CD4-positive, alpha-beta T cell (primary cell): ENCODE measurements at regions not wholly inside any gene's neighbourhood (a gene's known extent, or its start where the extent isn't known, plus 50 kb on each side); places are given as distances from the start of the nearest gene placed in this dataset.

ENCODE experiments used
- ATAC-seq: fragments of 200-7000 bp; cut with Tn5 transposase; one replicate; pipeline ENCODE4 v1.10.0; 2022; ENCODE audit warnings: mild to moderate bottlenecking; ENCODE audit not compliant: poor library complexity
- CTCF ChIA-PET: fragments of 350-600 bp; sonication (Branson Sonifier 250); formaldehyde crosslinking; loops from one replicate; lab custom pipeline; 2021; ENCODE audit warnings: antibody characterized with exemption, inconsistent platforms; lab: Charles Lee
- POLR2A ChIA-PET: fragments of 350-600 bp; sonication (Branson Sonifier 250); formaldehyde crosslinking; loops from one replicate; lab custom pipeline; 2021; ENCODE audit warnings: antibody characterized with exemption, inconsistent platforms; lab: Charles Lee
- DNase-seq, 14 experiments: peaks; one replicate each; pipeline ENCODE4 v3.0.0-alpha.2; 2013 to 2020; ENCODE audit warnings: mixed read lengths in 2 of 14
- H3K27ac ChIP-seq, 2 donors: one replicate each; pipeline versions ENCODE4 v1.5.1 to v1.7.0; 2013; ENCODE audit warnings: low read length in 2 of 2, low read depth in 1 of 2, mild to moderate bottlenecking in 1 of 2
- H3K27me3 ChIP-seq, 2 experiments: 1 replicate in 1 of 2; 2 replicates in 1 of 2; pipeline versions ENCODE4 v1.6.1 to v1.7.0; 2013; ENCODE audit warnings: low read length in 2 of 2, control low read depth in 1 of 2, mild to moderate bottlenecking in 1 of 2, moderate library complexity in 1 of 2; ENCODE audit not compliant: insufficient read depth in 2 of 2, control insufficient read depth in 1 of 2
- H3K36me3 ChIP-seq: one replicate; pipeline ENCODE4 v1.6.1; 2013; ENCODE audit warnings: low read length, control low read depth; ENCODE audit not compliant: insufficient read depth
- H3K4me1 ChIP-seq: one replicate; pipeline ENCODE4 v1.6.1; 2013; ENCODE audit warnings: low read length, control low read depth; ENCODE audit not compliant: insufficient read depth
- H3K4me3 ChIP-seq: one replicate; pipeline ENCODE4 v1.5.1; 2013; ENCODE audit warnings: mild to moderate bottlenecking, low read length, moderate library complexity
- H3K9me3 ChIP-seq, 2 experiments: 1 replicate in 1 of 2; 2 replicates in 1 of 2; pipeline versions ENCODE4 v1.6.1 to v1.7.0; 2013; ENCODE audit warnings: low read length in 2 of 2, mild to moderate bottlenecking in 2 of 2, control low read depth in 1 of 2, moderate library complexity in 1 of 2; ENCODE audit not compliant: control insufficient read depth in 1 of 2, insufficient read depth in 1 of 2
- H3K27ac Mint-ChIP-seq: one replicate; pipeline ENCODE4 v1.8.0; 2020; ENCODE audit warnings: mixed read lengths
- H3K27me3 Mint-ChIP-seq: one replicate; pipeline ENCODE4 v1.8.0; 2021; ENCODE audit warnings: mixed read lengths
- H3K36me3 Mint-ChIP-seq: one replicate; pipeline ENCODE4 v1.8.0; 2021; ENCODE audit warnings: low read depth, mixed read lengths
- H3K4me1 Mint-ChIP-seq: one replicate; pipeline ENCODE4 v1.8.0; 2021; ENCODE audit warnings: low read depth, mixed read lengths
- H3K4me3 Mint-ChIP-seq: one replicate; pipeline ENCODE4 v1.8.0; 2020; ENCODE audit warnings: mild to moderate bottlenecking, mixed read lengths
- H3K9me3 Mint-ChIP-seq: one replicate; pipeline ENCODE4 v1.8.0; 2020; ENCODE audit warnings: mixed read lengths
- CTCF ChIP-seq: fragments of 200-600 bp; IDR thresholded peaks from one replicate; pipeline ENCODE4 v1.8.0; 2022; ENCODE audit warnings: antibody characterized with exemption, mild to moderate bottlenecking
- intact Hi-C, 2 experiments: fragments of 100-400 bp; cut with DNase I in 1 of 2; cut with micrococcal nuclease in 1 of 2; formaldehyde crosslinking; loops; one replicate each; pipeline versions ENCODE4 v1.15.1 to v1.9.0; 2023 to 2025; cut with DNase I, micrococcal nuclease

GRCh38 chr7:26441002-26441521, 149.4 kb downstream of the SNX10 start:
- no peak for DNase-seq
- ATAC-seq: no peak
- H3K36me3 Mint-ChIP-seq: no peaks in the 10 kb centered on the region
- TF ChIP-seq CTCF: no peak
- POLR2A ChIA-PET: no interaction called here
- Histone ChIP-seq H3K27ac (no peak overlapping the region), H3K9me3 (no peaks in the 10 kb centered on the region), H3K4me1 (no peaks in the 10 kb centered on the region), H3K36me3 (no peaks in the 10 kb centered on the region), H3K4me3 (no peak overlapping the region), H3K27me3 (peaks cover 0 to 5% of the 10 kb centered on the region in 2 experiments)
- peaks cover 9% of the 10 kb centered on the region for H3K27me3 Mint-ChIP-seq
- H3K27ac Mint-ChIP-seq: no peak overlapping the region
- no peak overlapping the region for H3K4me3 Mint-ChIP-seq
- CTCF ChIA-PET: no interaction called here
- H3K9me3 Mint-ChIP-seq: no peaks in the 10 kb centered on the region
- intact Hi-C loops: no loop called here
- H3K4me1 Mint-ChIP-seq: no peaks in the 10 kb centered on the region

DNA sequence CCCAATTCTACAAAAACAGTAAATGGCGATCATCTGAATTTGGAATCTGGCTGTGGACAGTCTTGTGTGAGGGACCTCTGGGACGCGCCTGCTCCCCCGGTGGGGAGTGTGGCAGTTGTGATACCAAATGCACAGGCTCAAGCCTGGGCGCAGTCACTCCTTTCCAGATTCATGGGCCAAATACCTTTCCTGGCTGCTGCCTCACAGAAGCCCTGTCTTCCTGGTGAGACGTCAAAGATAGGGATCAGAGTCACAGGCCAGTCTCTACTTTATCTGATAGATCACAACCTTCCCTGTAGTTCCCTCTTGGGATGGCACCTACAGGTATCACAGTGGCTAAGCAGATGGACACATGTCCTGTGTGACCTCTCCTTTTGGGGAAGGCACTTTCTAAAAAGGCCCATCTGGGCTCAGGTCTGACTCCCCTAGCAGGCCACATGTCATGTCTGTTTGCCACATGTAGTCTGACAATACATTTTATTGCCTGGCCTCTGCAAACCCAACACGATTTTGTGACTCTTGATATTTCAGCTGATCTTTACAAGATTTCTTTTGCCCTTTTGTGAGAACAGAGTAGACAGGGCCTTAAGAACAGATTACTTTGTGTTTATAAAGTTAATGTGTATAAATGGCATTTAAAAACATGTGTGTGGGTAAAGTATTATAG, 150.1 kb downstream of the SNX10 start:
- no peak for ATAC-seq
- no peaks in the 10 kb centered on the region for H3K4me1 ChIP-seq
- intact Hi-C loops: no loop called here
- no peak overlapping the region for H3K27ac ChIP-seq
- H3K27me3 ChIP-seq: peaks cover 0 to 5% of the 10 kb centered on the region in 2 experiments
- ChIA-PET POLR2A (no interaction called here), CTCF (no interaction called here)
- no peak for TF ChIP-seq CTCF
- Mint-ChIP-seq H3K27me3 (peaks cover 12% of the 10 kb centered on the region), H3K27ac (no peak overlapping the region), H3K9me3 (no peaks in the 10 kb centered on the region), H3K4me3 (no peak overlapping the region), H3K36me3 (no peaks in the 10 kb centered on the region), H3K4me1 (no peaks in the 10 kb centered on the region)
- no peak for DNase-seq
- H3K9me3 ChIP-seq: no peaks in the 10 kb centered on the region
- H3K36me3 ChIP-seq: no peaks in the 10 kb centered on the region
- no peak overlapping the region for H3K4me3 ChIP-seq

DNA sequence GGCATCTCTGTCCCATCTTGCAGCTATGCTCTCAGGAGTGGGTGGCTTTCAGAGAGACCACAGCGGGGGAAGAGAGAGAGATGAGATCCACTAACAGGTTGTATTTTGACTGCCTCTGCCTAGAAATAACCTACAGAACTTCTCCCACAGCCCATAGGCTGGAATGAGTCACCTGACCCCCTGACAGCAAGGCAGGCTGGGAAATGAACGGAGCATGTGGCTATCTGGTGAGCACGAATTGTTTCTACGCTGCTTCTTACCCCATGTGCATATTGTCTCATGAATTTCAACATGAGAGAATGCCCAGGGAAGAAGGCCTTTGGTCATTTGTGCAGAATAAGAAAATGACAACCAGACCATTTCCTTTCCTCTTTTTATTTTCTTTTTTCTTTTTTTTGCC, 151.3 kb downstream of the SNX10 start:
- H3K36me3 Mint-ChIP-seq: no peaks in the 10 kb centered on the region
- no peak for TF ChIP-seq CTCF
- ATAC-seq: no peak
- intact Hi-C loops: no loop called here
- Histone ChIP-seq H3K4me1 (no peaks in the 10 kb centered on the region), H3K36me3 (no peaks in the 10 kb centered on the region), H3K9me3 (no peaks in the 10 kb centered on the region), H3K27me3 (peaks cover 0 to 5% of the 10 kb centered on the region in 2 experiments), H3K27ac (no peak overlapping the region), H3K4me3 (no peak overlapping the region)
- H3K27ac Mint-ChIP-seq: no peak overlapping the region
- H3K4me3 Mint-ChIP-seq: no peak overlapping the region
- no peak for DNase-seq
- ChIA-PET CTCF (no interaction called here), POLR2A (no interaction called here)
- H3K9me3 Mint-ChIP-seq: no peaks in the 10 kb centered on the region
- peaks cover 17% of the 10 kb centered on the region for H3K27me3 Mint-ChIP-seq
- H3K4me1 Mint-ChIP-seq: no peaks in the 10 kb centered on the region
